ENCODE measurements at regions not wholly inside any gene's neighbourhood (a gene's known extent, or its start where the extent isn't known, plus 50 kb on each side); places are given as distances from the start of the nearest gene placed in this dataset.

DNA sequence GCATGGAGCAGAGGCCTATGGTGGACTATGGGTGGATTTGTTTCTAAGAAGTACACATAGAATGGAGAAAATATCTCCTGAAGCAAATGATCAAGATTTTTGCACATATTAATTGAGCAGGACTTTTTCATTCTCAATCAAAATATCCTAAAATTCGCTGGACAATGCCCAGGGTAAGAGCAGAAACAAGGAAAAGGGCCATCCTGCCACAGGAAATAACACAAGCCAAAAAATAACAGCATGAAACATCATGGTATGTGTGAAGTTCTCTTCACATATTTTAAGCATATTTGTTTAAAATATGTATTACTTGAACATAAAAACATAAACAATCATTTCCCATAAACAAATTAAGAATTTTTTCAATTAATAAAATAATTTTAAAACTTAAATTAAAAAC, 868.9 kb downstream of the EPHA7 start:
- FAIRE-seq: no peak
- H3K4me2 ChIP-seq (ENCODE audit: control insufficient read depth, extremely low read depth, insufficient read depth, low read depth, low read length): no peak overlapping the region

DNA sequence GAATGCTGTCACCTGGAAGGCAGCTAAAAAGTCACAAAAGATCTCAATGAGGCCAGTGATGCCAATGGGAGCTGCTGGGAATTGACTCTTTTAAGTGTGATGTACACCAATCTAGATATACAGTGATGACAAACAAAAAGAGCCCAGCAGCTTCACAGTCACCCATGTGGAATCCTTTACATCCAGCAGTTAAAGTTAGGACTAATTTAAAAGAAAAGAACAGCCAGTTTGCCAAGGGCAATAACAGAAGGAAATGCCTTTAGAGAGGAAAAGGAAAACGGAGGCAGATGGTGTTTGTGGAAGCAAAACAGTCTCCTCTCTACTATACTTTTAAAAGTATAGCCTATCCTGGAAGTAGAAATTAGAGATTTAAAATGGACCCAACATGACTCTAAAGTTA, 873.5 kb downstream of the EPHA7 start:
- no peak overlapping the region for H2AFZ ChIP-seq (ENCODE audit: control insufficient read depth, low read length)
- no peak overlapping the region for H3K9ac ChIP-seq (ENCODE audit: control insufficient read depth, extremely low read depth, insufficient read depth, low read length)
- no peak overlapping the region for H3K4me3 ChIP-seq (ENCODE audit: control insufficient read depth in 2 of 3, extremely low read depth in 1 of 3, insufficient read depth in 2 of 3, low read depth in 1 of 3, low read length in 3 of 3)
- dilution Hi-C loops (cut with MboI; ENCODE audit: extremely low pct_ligation_motif_present, low sequenced_read_pairs): no loop called here
- TF ChIP-seq EZH2 (IDR thresholded peaks at IDR 0.05; ENCODE audit: low read length): no peak
- TF ChIP-seq, protein P1, sequence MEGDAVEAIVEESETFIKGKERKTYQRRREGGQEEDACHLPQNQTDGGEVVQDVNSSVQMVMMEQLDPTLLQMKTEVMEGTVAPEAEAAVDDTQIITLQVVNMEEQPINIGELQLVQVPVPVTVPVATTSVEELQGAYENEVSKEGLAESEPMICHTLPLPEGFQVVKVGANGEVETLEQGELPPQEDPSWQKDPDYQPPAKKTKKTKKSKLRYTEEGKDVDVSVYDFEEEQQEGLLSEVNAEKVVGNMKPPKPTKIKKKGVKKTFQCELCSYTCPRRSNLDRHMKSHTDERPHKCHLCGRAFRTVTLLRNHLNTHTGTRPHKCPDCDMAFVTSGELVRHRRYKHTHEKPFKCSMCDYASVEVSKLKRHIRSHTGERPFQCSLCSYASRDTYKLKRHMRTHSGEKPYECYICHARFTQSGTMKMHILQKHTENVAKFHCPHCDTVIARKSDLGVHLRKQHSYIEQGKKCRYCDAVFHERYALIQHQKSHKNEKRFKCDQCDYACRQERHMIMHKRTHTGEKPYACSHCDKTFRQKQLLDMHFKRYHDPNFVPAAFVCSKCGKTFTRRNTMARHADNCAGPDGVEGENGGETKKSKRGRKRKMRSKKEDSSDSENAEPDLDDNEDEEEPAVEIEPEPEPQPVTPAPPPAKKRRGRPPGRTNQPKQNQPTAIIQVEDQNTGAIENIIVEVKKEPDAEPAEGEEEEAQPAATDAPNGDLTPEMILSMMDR (optimal IDR thresholded peaks at IDR 0.05 in 1 of 3, IDR thresholded peaks at IDR 0.05 in 1 of 3, conservative IDR thresholded peaks at IDR 0.05 in 1 of 3; ENCODE audit: extremely low read depth in 1 of 3, insufficient read depth in 2 of 3, low read length in 3 of 3): no peak
- no peak for DNase-seq (ENCODE audit: low read depth, low spot score)
- no peaks in the 10 kb centered on the region for H3K9me3 ChIP-seq (ENCODE audit: control insufficient read depth, low read depth, low read length)
- H3K4me1 ChIP-seq (ENCODE audit: control insufficient read depth, extremely low read depth, insufficient read depth, low read length): no peaks in the 10 kb centered on the region
- H3K9me1 ChIP-seq (ENCODE audit: control insufficient read depth, extremely low read depth, insufficient read depth, low read length): no peaks in the 10 kb centered on the region
- no peak overlapping the region for H3K4me2 ChIP-seq (ENCODE audit: control insufficient read depth, extremely low read depth, insufficient read depth, low read depth, low read length)
- FAIRE-seq: no peak
- no peaks in the 10 kb centered on the region for H3K36me3 ChIP-seq (ENCODE audit: control insufficient read depth in 2 of 2, extremely low read depth in 1 of 2, insufficient read depth in 2 of 2, low read length in 2 of 2)
- no peaks in the 10 kb centered on the region for H4K20me1 ChIP-seq (ENCODE audit: control insufficient read depth, extremely low read depth, insufficient read depth, low read length)
- no peaks in the 10 kb centered on the region for H3K27me3 ChIP-seq (ENCODE audit: control insufficient read depth, extremely low read depth, insufficient read depth, low read length)
- H3K27ac ChIP-seq (ENCODE audit: control insufficient read depth, insufficient read depth, low read length): no peak overlapping the region
- no peaks in the 10 kb centered on the region for H3K79me2 ChIP-seq (ENCODE audit: control insufficient read depth, insufficient read depth, low read length)

More for the DNA sequence above, 868.9 kb downstream of the EPHA7 start:
- no peaks in the 10 kb centered on the region for H3K4me1 ChIP-seq (ENCODE audit: control insufficient read depth, extremely low read depth, insufficient read depth, low read length)
- no peak overlapping the region for H3K27ac ChIP-seq (ENCODE audit: control insufficient read depth, insufficient read depth, low read length)
- H3K9me1 ChIP-seq (ENCODE audit: control insufficient read depth, extremely low read depth, insufficient read depth, low read length): no peaks in the 10 kb centered on the region
- no peak overlapping the region for H3K4me3 ChIP-seq (ENCODE audit: control insufficient read depth in 2 of 3, extremely low read depth in 1 of 3, insufficient read depth in 2 of 3, low read depth in 1 of 3, low read length in 3 of 3)
- H4K20me1 ChIP-seq (ENCODE audit: control insufficient read depth, extremely low read depth, insufficient read depth, low read length): no peaks in the 10 kb centered on the region
- H3K36me3 ChIP-seq (ENCODE audit: control insufficient read depth in 2 of 2, extremely low read depth in 1 of 2, insufficient read depth in 2 of 2, low read length in 2 of 2): no peaks in the 10 kb centered on the region
- no peak overlapping the region for H2AFZ ChIP-seq (ENCODE audit: control insufficient read depth, low read length)
- H3K9ac ChIP-seq (ENCODE audit: control insufficient read depth, extremely low read depth, insufficient read depth, low read length): no peak overlapping the region
- dilution Hi-C loops (cut with MboI; ENCODE audit: extremely low pct_ligation_motif_present, low sequenced_read_pairs): no loop called here
- H3K79me2 ChIP-seq (ENCODE audit: control insufficient read depth, insufficient read depth, low read length): no peaks in the 10 kb centered on the region
- no peak for DNase-seq (ENCODE audit: low read depth, low spot score)
- TF ChIP-seq EZH2 (IDR thresholded peaks at IDR 0.05; ENCODE audit: low read length): no peak
- TF ChIP-seq, protein P1 (optimal IDR thresholded peaks at IDR 0.05 in 1 of 3, IDR thresholded peaks at IDR 0.05 in 1 of 3, conservative IDR thresholded peaks at IDR 0.05 in 1 of 3; ENCODE audit: extremely low read depth in 1 of 3, insufficient read depth in 2 of 3, low read length in 3 of 3): no peak
- no peaks in the 10 kb centered on the region for H3K27me3 ChIP-seq (ENCODE audit: control insufficient read depth, extremely low read depth, insufficient read depth, low read length)
- H3K9me3 ChIP-seq (ENCODE audit: control insufficient read depth, low read depth, low read length): no peaks in the 10 kb centered on the region

All from keratinocyte (primary cell).